CD14-positive monocyte (primary cell): ENCODE measurements at regions not wholly inside any gene's neighbourhood (a gene's known extent, or its start where the extent isn't known, plus 50 kb on each side); places are given as distances from the start of the nearest gene placed in this dataset.
A peak's percentile ranks its signal among the peaks of the same experiment; 100 is the strongest.

Experiments used
- DNase-seq, 3 donors: peaks; one replicate each; pipeline ENCODE4 v3.0.0-alpha.2; 2011 to 2022
- H2AFZ ChIP-seq: 2 replicates; pipeline ENCODE4 v1.6.0; 2012; ENCODE audit warnings: mild to moderate bottlenecking, low read depth, low read length, inconsistent platforms; ENCODE audit not compliant: insufficient read depth, poor library complexity, severe bottlenecking
- H3K27ac ChIP-seq, 2 donors: 1 replicate in 1 of 2; 2 replicates in 1 of 2; pipeline ENCODE4 v1.5.1; 2012 to 2013; ENCODE audit warnings: low read length in 2 of 2, control low read depth in 1 of 2, inconsistent platforms in 1 of 2, low read depth in 1 of 2, mild to moderate bottlenecking in 1 of 2
- H3K27me3 ChIP-seq, 2 donors: one replicate each; pipeline versions ENCODE4 v1.6.0 to v1.6.1; 2011 to 2013; ENCODE audit warnings: low read length in 2 of 2; ENCODE audit not compliant: control insufficient read depth in 2 of 2, insufficient read depth in 2 of 2
- H3K36me3 ChIP-seq, 2 donors: replicated peaks in 1 of 2; 1 replicate in 1 of 2; 2 replicates in 1 of 2; pipeline versions ENCODE4 v1.5.1 to v1.6.1; 2012 to 2013; ENCODE audit warnings: low read length in 2 of 2, control low read depth in 1 of 2, inconsistent platforms in 1 of 2, mild to moderate bottlenecking in 1 of 2; ENCODE audit not compliant: insufficient read depth in 2 of 2, control insufficient read depth in 1 of 2
- H3K4me1 ChIP-seq, 2 donors: 1 replicate in 1 of 2; 2 replicates in 1 of 2; pipeline versions ENCODE4 v1.5.1 to v1.6.1; 2012 to 2013; ENCODE audit warnings: low read length in 2 of 2, control low read depth in 1 of 2, inconsistent platforms in 1 of 2, mild to moderate bottlenecking in 1 of 2, moderate library complexity in 1 of 2; ENCODE audit not compliant: insufficient read depth in 2 of 2, control insufficient read depth in 1 of 2
- H3K4me2 ChIP-seq: replicated peaks from 2 replicates; pipeline ENCODE3; 2012; ENCODE audit warnings: low read length, moderate library complexity, mild to moderate bottlenecking; ENCODE audit not compliant: poor library complexity, severe bottlenecking; ENCODE audit errors: extremely low read depth
- H3K4me3 ChIP-seq, 3 experiments: fragments of 200-600 bp in 1 of 3; sonication (generic) in 1 of 3; replicated peaks in 1 of 3; 1 replicate in 2 of 3; 2 replicates in 1 of 3; pipeline ENCODE4 v1.5.1; 2011 to 2013; ENCODE audit warnings: low read length in 3 of 3, mild to moderate bottlenecking in 3 of 3, control low read depth in 2 of 3, low read depth in 2 of 3, inconsistent platforms in 1 of 3, moderate library complexity in 1 of 3
- H3K79me2 ChIP-seq: 2 replicates; pipeline ENCODE4 v1.6.0; 2012; ENCODE audit warnings: mild to moderate bottlenecking, control low read depth, inconsistent platforms, low read length, moderate library complexity; ENCODE audit not compliant: insufficient read depth
- H3K9ac ChIP-seq: 2 replicates; pipeline ENCODE4 v1.6.0; 2017; ENCODE audit warnings: low read length, mild to moderate bottlenecking; ENCODE audit not compliant: insufficient read depth, poor library complexity, severe bottlenecking
- H3K9me3 ChIP-seq, 2 donors: replicated peaks in 1 of 2; 1 replicate in 1 of 2; 2 replicates in 1 of 2; pipeline versions ENCODE4 v1.5.1 to v1.6.1; 2012 to 2013; ENCODE audit warnings: low read length in 2 of 2, control low read depth in 1 of 2; ENCODE audit not compliant: control insufficient read depth in 1 of 2, insufficient read depth in 1 of 2
- H4K20me1 ChIP-seq: 2 replicates; pipeline ENCODE4 v1.6.0; 2012; ENCODE audit warnings: mild to moderate bottlenecking, low read length, control low read depth, moderate library complexity; ENCODE audit not compliant: insufficient read depth
- H3K27ac Mint-ChIP-seq, 7 donors: one replicate each; pipeline ENCODE4 v1.8.0; 2020; ENCODE audit warnings: mild to moderate bottlenecking in 7 of 7, mixed read lengths in 7 of 7, moderate library complexity in 6 of 7, inconsistent platforms in 2 of 7
- H3K27me3 Mint-ChIP-seq, 3 donors: one replicate each; pipeline ENCODE4 v1.8.0; 2021 to 2022; ENCODE audit warnings: low read depth in 3 of 3, mild to moderate bottlenecking in 3 of 3, mixed read lengths in 3 of 3, moderate library complexity in 3 of 3, inconsistent platforms in 1 of 3
- H3K36me3 Mint-ChIP-seq, 2 donors: one replicate each; pipeline ENCODE4 v1.8.0; 2020; ENCODE audit warnings: mixed read lengths in 2 of 2, inconsistent platforms in 1 of 2, mild to moderate bottlenecking in 1 of 2
- H3K4me1 Mint-ChIP-seq: one replicate; pipeline ENCODE4 v1.8.0; 2020; ENCODE audit warnings: mild to moderate bottlenecking, mixed read lengths
- H3K4me3 Mint-ChIP-seq, 2 donors: one replicate each; pipeline ENCODE4 v1.8.0; 2020; ENCODE audit warnings: mild to moderate bottlenecking in 2 of 2, mixed read lengths in 2 of 2, moderate library complexity in 1 of 2
- H3K9me3 Mint-ChIP-seq, 7 donors: one replicate each; pipeline ENCODE4 v1.8.0; 2020 to 2022; ENCODE audit warnings: mixed read lengths in 7 of 7, mild to moderate bottlenecking in 6 of 7, moderate library complexity in 6 of 7, inconsistent platforms in 2 of 7
- WGBS: methylation state at CpG from one replicate; pipeline ENCODE4 v1.1.5; 2013; ENCODE audit warnings: missing lambda C conversion rate; ENCODE audit not compliant: insufficient coverage; 5-methylcytosine and 5-hydroxymethylcytosine counted together
- intact Hi-C, 2 donors: fragments of 100-400 bp; cut with micrococcal nuclease; formaldehyde crosslinking; loops; one replicate each; pipeline versions ENCODE4 v1.15.0 to v1.15.1; 2023
- TF ChIP-seq, protein P1 (sequence below): fragments of 200-600 bp; IDR thresholded peaks from one replicate; pipeline ENCODE4 v1.8.0; 2022; ENCODE audit warnings: antibody characterized with exemption, mild to moderate bottlenecking

DNA sequence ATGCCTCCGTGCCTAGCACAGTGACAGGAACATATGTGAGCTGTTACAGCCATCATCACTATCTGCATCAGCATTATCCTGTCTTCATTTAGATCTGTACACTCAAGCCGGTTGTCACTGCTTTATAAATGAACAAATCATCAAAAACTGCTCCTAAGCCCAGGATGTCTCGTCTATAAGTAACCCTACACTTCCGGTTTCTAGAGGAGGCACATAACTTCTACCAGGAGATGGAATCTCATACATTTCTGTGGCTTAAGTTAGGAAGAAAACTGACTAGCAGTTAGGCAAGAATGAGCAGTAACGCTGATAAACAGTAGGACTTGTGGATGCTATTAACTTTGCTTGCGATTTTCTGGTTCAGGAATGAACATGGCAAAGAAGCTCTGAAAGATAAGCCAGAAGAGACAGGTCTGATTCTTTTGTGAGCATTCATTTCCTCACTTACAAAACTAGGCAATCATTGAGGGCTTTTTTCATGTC lies 1199.2 kb downstream of the SORCS3 start:
- H3K4me1 Mint-ChIP-seq: peaks cover 8% of the 10 kb centered on the region
- no peaks in the 10 kb centered on the region for H3K36me3 Mint-ChIP-seq
- no peaks in the 10 kb centered on the region for H3K36me3 ChIP-seq

DNA sequence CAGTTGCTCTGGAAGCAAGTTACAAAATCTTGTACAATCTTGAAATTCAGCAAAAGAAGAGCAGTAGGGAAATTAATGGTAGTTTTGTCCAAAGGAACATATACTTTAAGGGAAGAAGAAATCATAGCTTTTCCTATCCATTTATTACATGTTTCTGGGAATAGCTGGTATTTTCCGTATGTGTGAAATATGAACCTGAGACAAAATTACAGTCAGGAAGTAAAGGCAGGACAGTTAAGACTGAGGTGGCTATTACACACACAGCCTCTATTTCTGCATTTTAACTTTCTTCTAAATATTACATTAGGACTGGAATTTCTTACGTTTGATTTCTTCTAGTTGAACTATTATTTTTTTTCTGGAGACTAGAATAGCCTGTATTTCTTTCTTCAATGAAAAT lies 1197.3 kb downstream of the SORCS3 start:
- Mint-ChIP-seq H3K9me3 (peaks cover 0 to 3% (median 0%) of the 10 kb centered on the region in 7 donors), H3K27ac (no peak overlapping the region), H3K4me1 (peaks cover 8% of the 10 kb centered on the region), H3K4me3 (peak overlapping the region in 1 of 2 donors; percentile 63), H3K27me3 (peaks cover 0 to 2% (median 0%) of the 10 kb centered on the region in 3 donors), H3K36me3 (no peaks in the 10 kb centered on the region)
- Histone ChIP-seq H2AFZ (no peak overlapping the region), H3K9me3 (no peaks in the 10 kb centered on the region), H3K4me3 (peak overlapping the region in 1 of 3 experiments; percentile 26), H3K27me3 (no peaks in the 10 kb centered on the region), H3K27ac (no peak overlapping the region), H3K9ac (no peak overlapping the region), H3K36me3 (no peaks in the 10 kb centered on the region), H3K4me2 (peak overlapping the region; percentile 22), H4K20me1 (no peaks in the 10 kb centered on the region), H3K79me2 (no peaks in the 10 kb centered on the region), H3K4me1 (no peaks in the 10 kb centered on the region)
- no peak for DNase-seq
- TF ChIP-seq, protein P1, sequence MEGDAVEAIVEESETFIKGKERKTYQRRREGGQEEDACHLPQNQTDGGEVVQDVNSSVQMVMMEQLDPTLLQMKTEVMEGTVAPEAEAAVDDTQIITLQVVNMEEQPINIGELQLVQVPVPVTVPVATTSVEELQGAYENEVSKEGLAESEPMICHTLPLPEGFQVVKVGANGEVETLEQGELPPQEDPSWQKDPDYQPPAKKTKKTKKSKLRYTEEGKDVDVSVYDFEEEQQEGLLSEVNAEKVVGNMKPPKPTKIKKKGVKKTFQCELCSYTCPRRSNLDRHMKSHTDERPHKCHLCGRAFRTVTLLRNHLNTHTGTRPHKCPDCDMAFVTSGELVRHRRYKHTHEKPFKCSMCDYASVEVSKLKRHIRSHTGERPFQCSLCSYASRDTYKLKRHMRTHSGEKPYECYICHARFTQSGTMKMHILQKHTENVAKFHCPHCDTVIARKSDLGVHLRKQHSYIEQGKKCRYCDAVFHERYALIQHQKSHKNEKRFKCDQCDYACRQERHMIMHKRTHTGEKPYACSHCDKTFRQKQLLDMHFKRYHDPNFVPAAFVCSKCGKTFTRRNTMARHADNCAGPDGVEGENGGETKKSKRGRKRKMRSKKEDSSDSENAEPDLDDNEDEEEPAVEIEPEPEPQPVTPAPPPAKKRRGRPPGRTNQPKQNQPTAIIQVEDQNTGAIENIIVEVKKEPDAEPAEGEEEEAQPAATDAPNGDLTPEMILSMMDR: no peak
- intact Hi-C loops: no loop called here
- WGBS: no CpG with 5 or more reads among the region's 2 CpGs

More for the DNA sequence above, 1199.2 kb downstream of the SORCS3 start:
- Histone ChIP-seq H2AFZ (no peak overlapping the region), H3K9me3 (no peaks in the 10 kb centered on the region), H3K4me2 (no peak overlapping the region), H3K9ac (no peak overlapping the region), H3K27me3 (no peaks in the 10 kb centered on the region), H3K4me1 (no peaks in the 10 kb centered on the region), H3K79me2 (no peaks in the 10 kb centered on the region), H3K27ac (no peak overlapping the region), H3K4me3 (no peak overlapping the region), H4K20me1 (no peaks in the 10 kb centered on the region)
- Mint-ChIP-seq H3K9me3 (peaks cover 0 to 5% (median 0%) of the 10 kb centered on the region in 7 donors), H3K27me3 (peaks cover 0 to 2% (median 0%) of the 10 kb centered on the region in 3 donors), H3K4me3 (no peak overlapping the region), H3K27ac (no peak overlapping the region)
- TF ChIP-seq, protein P1: no peak
- DNase-seq: no peak
- WGBS: 100% methylated on average over 1 of the region's 6 CpGs
- intact Hi-C loops: no loop called here
